ENCODE measurements at regions not wholly inside any gene's neighbourhood (a gene's known extent, or its start where the extent isn't known, plus 50 kb on each side); places are given as distances from the start of the nearest gene placed in this dataset.
"Not testable (repeated sequence)": the region's sequence is repeated elsewhere in the genome, so short reads cannot be mapped to it uniquely, and the experiment has no call there.

DNA sequence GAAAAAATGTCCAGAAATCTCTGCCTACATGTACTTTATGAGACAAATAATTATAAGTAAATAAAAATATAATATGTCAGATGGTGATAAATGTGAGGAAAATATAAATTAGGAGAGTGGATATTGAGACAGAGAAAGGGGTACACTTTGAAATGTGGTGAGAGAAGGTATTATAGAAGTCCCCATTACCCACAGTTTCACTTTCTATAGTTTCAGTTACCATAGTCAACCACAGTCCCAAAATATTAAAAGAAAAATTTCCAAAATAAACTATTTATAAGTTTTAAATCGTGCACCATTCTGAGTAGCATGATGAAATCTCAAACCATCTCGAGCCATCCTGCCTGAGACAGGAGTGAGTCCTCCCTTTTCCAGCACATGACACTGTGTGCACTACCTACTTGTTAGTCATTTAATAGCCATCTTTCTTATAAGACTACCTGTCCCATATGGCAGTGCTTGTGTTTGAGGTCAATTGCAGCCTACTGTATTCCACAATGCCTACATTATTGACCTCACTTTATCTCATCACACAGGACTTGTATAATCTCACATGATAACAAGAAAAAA lies 653.7 kb downstream of the DACH1 start:
- no peak for DNase-seq

DNA sequence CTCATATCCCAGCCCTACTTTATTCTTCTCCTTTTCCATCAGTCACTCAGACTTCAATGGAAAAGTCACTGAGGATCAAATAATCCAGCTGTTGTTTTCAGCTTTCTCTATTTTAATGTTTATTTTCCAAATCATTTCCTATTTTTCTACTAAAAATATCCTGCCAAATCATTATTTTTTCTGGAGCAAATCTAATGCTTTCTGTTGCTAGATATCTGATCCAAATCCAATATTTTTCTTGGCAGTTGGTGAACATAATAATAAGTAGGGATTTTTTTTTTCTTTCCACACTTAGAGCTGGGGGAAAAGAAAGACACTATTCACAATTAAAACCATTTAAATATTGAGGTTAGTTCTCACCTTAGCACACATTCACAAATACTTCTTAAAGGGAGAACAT lies 656.1 kb downstream of the DACH1 start:
- no peak for DNase-seq

DNA sequence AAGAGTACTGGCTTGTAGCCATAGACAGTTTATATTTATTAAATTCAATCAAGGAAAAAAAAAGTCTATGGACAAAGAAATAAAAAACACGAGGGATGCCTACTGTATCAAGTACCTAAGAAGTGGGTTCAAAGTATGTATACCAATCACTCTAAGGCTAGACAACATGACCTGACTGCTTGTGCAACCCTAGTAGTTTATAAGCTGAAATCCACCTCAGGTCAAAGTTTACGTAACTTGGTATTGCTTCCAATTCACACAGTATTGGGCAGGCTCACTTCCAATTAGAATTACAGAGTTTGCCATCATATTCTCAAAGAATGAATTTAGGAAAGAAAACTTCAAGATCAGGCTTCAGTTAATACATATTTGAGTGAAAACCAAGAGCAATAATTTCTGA lies 657.8 kb downstream of the DACH1 start:
- no peak for DNase-seq

DNA sequence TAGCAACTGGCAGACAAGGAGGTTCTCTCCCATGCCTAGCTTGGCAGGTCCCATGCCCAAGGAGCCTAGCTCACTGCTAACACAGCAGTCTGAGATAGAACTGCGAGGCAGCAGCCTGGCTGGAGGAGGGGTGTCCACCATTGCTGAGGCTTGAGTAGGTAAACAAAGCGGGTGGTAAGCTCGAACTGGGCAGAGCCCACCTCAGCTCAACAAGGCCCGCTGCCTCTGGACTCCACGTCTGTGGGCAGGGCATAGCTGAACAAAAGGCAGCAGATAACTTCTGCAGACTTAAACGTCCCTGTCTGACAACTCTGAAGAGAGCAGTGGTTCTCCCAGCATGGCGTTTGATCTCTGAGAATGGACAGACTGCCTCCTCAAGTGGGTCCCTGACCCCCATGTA lies 682.4 kb downstream of the DACH1 start:
- not testable (repeated sequence) for DNase-seq

DNA sequence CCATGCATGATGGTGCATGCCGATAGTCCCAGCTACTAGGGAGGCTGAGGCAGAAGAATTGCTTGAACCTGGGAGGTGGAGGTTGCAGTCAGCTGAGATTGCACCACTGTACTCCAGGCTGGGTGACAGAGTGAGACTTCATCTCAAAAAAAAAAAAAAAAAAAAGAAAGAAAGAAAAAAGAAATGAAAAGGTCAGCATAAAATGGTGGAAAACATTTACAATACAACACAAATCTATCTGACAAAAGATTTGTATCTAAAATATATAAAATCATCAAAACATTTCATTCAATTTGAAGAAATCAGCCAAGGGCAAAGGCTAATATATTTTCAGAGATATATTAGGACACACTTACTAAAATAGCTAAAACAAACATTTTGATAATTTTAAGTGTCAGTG lies 683.7 kb downstream of the DACH1 start:
- not testable (repeated sequence) for DNase-seq

DNA sequence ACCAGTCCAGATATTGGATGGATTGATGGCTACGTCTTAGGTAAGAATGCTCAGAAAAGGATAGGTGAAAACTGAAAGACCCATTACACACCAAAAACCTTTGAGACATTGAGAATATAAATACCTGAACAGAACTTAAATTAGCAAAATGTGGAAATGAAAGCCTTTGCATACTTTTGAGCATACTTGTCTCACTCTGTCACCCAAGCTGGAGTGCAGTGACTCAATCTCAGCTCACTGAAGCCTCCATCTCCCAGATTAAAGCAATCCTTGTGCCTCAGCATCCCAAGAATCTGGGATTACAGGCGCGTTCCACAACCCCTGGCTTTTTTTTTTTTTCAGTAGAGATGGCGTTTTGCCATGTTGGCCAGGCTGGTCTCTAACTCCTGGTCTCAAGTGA lies 695.3 kb downstream of the DACH1 start:
- DNase-seq, result no peak

DNA sequence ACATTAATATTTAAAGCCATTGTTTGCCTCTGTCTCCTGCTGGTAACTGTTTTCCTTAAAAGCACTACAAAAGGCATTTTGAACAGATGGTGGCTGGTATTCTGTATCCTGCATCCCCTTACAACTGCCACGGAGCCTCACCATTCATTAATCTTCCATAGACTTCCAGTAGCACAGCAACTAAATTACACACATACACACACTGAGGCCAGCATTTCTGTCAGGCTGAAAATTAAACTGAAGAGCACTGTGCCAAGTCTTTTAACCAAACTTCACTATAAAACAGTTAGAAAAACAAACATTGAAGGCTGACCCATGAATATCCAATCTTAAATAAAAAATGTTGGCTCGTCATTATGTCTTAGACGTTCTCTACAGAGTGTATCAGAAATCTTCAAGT lies 697.8 kb downstream of the DACH1 start:
- no peak for DNase-seq

DNA sequence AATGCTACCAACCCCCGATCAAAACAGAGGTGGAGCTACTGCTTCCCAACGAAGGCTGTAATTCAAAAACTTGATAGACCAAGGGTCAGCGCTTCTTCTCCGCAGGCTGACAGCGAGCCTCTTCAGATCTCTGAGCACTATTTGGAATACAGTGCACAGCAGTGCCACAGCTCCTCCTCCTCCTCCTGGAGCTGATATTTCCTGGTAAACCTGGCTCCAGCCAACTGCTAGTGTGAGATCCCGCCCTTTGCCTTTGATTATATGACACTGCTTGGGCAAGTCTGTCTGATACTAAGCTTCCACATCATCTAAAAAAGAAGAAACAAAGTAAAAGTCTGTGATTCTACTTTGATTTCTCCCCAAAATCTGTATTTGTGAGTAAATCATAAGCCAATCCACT lies 710.5 kb downstream of the DACH1 start:
- no peak for DNase-seq

DNA sequence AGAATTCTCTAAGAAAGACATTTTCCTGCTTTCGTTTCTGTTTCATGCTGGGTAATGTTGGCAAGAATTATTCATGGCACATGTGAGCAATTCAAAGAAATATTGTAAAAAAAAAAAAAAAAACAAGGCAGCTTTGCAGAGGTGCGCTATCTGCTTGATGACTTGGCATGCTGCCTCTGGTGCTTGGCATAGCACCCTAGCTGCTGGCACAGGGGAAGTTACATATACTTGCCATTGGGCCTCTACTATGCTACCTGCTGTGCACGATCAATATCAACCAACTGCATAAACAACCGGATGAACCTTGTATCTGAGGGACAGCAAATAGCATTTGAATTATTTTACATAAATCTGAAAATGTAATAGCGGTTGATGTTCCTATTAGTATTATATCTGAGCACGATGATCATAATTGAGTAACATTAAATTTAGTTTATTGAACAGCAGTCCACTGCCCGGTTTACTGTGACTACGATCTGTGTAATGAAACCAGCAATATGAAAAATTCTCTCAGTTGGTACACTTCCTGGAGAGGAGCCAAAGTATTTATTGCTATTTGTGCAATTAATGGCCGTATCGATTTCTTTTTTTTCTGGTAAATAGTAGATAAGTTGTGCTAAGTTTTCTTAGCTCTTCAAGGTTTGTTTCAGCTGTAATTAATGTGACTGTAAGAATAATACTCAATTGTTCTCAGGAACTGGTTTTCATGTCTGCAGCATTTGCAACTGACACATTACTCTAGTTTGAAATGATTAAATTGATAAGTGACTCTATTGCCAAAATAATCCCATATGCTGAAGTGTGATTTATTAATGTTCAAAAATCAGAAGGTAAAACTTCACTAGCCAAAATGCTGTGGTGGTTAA lies 717.3 kb downstream of the DACH1 start:
- DNase-seq, result no peak

DNA sequence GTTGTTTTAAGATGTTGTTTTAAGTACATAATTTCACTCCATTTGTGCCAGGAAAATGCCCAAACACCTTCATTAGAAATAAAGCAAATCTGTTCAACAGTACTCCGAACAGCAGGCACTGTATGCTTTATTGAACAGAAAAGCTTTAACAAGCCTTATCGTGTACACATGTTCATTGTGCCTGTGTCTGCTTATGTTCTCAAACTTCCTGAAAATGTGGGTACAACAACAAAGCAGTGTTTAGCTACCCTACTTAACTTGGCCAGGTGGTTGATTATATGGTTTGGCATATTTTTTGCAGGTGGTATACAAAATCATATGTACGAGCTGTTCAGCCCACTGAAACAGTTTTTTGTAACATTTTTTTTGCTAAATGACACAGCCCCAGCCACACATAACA lies 718.0 kb downstream of the DACH1 start:
- no peak for DNase-seq

DNA sequence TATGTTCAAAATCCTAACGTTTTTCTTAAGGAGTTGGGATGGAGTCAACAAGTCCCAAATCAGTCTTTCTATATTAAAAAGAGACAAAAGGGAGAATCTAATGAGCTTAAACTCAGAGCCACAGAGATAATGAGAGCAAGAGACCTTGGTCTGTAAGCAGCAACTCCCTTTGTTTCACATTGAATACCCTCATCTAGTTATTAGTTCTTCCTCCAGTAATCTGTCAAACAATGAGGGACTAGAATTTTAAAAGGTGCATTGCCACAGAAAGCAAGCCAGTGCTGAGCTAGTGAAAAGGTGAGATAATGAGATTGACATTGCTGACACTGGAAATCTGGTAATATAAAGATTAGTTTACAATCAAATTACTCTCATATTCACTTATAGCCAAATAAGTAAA lies 718.6 kb downstream of the DACH1 start:
- no peak for DNase-seq

DNA sequence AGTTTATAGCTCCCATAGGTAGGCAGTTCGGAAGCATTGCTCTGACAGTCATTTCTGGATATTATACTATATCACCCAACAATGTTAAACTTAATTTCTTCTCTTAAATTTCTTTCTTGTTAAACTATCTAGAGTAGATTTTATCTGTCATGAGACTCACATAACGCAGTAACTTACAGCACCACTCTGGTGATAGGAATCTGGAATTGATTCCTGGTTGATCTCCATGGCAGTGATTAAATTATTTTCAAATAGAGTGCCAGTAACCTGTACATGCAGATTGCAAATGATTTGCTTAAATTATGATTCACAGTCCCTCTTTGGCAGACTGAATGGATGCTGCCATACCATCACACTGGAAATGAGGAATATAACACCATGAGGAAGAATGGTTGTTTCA lies 722.1 kb downstream of the DACH1 start:
- DNase-seq, result no peak

DNA sequence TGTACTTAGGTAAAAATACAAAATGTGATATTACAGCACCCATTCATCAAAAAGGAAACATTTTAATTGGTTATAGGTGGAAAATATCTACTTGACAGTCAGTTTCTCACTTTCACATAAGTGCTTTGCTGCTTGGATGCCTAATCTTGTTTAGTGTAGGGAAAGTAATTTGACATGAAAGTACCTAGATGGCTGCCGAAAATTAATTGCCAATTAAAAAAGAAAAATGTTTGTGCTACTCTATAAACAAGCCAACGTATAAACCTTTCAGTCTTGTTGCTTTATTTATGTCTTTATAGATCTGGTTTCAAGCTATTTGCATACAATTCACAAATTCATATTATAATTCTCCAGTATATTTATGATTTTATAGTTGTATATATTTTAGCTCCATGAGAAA lies 729.9 kb downstream of the DACH1 start:
- DNase-seq, result no peak

DNA sequence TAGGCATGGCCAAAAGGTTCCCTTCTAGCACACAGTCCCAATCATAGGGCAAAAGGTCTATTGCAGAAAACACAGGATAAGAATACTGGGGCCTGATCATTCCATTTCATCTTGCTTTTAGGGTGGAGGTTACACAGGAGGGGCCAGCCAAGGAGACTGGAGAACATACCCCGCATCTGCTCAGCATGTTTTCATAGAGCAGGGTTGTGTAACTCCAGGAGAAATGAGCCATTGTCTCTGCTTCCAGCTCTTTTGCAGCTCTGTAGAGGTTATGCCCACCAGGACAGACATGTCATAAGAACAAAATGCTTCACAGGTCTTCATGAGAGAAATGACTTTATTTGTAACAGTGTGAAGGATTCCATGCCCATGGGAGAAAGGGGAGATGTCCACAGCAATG lies 742.8 kb downstream of the DACH1 start:
- no peak for DNase-seq

DNA sequence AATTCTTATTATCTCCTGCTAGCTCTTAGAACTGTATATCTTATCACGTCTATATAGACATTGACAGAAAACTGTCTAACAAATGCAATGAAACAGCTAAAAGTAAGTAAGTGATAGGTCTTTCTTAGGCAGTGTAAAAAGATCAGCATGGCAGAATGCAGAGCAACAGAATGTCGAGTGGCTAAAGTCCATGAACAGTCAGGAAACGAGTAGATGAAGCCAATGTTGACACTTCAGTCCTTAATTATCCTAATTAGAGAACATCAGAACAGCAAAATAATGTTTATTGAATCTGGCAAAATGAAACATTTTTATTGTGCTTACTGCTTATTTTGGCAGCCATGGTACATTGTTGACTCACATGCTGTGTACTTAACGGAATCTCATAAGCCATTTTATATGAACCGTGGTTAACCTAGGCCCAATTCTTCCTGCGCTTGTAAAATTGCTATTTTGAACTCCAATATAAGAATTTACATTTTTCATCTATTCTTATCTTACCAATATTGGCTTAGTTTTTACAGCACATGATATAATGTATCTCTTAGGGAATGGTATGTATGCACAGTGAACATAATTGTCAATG lies 748.1 kb downstream of the DACH1 start:
- no peak for DNase-seq

DNA sequence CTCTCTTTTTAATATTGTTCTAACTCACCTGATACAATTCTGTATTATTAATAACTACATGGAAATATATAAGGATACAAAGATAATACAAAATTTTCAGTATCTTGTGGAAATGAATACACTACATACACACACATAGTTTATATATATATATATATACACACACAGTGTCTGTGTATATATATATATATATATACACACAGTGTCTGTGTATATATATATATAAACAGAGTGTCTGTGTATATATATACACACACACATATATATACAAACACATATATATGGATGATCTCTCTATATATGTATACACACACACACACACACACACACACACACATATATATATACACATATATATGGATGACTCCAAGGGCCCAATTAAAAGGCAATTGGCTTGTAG lies 749.1 kb downstream of the DACH1 start:
- no peak for DNase-seq

DNA sequence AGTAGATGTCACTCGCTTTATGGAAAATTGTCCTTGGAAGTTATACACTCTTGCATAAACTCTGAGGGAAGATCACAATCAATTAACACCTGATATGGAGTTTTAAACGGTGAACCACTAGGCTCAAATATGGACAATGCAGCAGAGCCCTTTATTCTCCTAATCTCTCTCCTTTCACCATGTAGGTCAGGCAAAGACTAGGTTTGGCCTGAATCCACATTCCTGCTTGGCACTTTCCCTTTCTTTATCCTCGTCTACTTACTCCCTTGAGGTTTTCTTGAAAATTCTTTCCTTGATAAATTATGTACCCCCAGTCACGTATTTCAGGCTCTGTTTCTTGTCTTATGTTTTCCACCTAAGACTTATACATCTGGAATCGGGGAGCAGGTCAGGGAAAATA lies 751.7 kb downstream of the DACH1 start:
- no peak for DNase-seq

DNA sequence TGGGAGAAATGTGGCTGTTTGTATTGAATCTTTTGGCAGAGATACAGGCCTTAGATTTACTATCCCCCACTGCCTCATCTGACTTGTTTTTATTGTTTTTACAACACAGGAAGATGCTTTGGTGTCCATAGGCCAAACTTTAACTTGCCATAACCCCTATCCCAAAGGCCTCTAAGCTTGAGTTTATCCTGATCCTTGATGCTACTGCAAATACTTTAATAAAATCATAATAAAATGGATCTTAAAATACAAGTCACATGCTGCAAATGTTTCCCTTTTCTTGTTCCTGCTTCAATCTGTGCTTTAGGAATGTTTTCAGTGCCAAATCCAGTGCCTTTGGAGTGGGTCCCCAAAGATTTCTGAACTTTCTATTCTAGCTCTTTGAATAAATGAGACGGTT lies 770.6 kb downstream of the DACH1 start:
- no peak for DNase-seq

DNA sequence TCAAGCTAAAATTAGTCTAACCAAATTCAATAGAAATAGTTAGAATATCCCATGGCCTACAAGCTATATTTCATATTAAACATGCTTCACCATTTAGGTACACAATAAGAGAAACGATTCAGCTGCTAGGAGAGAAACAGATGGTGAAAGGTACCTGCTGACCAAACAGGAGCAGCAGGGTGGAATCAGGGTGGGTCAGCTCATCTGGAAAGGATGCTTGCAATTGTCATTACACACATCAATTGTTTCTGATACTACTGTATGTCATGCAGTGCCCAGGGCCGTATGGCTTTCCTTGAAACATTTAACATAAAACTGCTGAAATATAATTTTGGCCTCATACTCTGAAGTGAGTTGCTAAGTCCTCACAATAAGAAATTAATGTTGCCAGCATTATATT lies 776.0 kb downstream of the DACH1 start:
- DNase-seq, result no peak

DNA sequence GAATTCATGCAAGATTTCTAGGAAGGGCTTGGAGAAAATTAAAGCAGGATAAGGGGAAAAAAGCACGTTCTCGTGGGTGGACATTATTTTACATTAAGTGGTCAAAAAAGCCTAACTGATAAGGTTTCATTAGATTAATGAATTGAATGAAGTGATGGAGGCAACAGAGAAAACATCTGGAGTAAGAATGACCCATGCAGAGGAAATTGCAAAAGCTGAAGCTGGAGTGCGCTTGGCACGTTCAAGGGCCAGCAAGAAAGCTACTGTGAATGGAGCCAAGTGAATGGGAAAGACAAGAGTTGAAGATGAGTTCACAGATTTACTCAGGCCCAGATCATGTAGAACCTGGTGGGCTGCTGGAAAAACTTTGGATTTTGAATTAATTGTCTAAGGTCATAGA lies 777.9 kb downstream of the DACH1 start:
- no peak for DNase-seq

DNA sequence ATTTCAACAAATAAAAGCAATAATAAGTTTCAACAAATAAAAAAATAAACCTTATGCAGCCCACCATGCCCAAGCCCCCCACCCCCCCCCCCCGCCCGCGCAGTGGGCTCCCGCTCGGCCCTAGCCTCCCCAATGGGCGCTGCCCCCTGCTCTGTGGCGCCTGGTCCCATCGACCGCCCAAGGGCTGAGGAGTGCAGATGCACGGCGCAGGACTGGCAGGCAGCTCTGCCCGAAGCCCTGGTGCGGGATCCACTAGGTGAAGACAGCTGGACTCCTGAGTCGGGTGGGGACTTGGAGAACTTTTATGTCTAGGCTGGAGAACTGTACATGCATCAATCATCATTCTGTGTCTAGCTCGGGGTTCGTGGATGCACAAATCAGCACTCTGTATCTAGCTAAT lies 779.6 kb downstream of the DACH1 start:
- DNase-seq, result no peak

DNA sequence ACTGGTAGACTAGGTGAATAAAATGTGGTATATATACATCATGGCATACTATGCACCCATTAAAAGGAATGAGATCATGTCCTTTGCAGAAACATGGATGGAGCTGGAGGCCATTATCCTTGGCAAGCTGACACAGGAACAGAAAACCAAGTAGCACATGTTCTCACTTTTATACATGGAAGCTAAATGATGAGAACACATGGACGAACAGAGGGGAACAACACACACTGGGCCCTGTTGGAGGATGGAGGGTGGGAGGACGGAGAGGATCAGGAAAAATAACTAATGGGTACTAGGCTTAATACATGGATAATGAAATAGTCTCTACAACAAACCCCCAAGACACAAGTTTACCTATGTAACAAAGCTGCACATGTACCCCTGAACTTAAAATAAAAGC lies 780.0 kb downstream of the DACH1 start:
- DNase-seq, result no peak

DNA sequence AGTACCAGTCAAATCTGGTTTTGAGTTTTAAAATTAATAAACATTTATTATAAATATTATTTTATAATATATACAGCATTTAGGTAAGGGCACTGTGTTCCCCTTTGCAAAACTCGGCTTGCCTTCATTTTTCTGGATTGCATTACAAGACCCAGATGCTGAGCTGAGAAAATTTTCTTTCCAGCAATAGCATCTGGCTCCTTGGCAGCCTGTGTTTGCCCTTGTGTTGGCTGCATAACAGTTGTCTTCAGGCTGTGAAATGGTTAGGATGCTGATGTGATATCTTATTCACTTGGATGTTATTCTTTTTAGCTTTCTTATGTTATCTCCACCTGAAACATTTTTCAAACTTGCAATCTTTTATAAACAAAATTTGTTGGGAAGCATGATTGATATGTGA lies 784.4 kb downstream of the DACH1 start:
- DNase-seq, result no peak

DNA sequence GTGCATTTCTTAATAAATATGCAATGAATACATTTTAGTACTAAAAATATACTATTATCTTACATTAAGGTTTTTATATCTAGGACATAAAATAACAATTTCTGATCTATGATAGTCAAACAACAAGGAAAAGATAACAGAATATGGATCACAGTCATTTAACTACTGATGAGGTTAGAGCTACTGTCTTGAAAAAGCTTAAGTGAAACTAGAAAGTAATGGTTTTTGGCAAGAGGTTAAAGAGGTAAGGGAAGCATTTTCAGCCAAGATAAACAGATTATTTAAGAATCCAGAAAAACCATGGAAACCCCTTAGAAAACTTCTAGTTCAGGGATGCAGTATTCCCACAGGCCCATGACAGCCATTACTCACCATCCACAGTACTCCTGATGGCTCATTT lies 787.4 kb downstream of the DACH1 start:
- no peak for DNase-seq

DNA sequence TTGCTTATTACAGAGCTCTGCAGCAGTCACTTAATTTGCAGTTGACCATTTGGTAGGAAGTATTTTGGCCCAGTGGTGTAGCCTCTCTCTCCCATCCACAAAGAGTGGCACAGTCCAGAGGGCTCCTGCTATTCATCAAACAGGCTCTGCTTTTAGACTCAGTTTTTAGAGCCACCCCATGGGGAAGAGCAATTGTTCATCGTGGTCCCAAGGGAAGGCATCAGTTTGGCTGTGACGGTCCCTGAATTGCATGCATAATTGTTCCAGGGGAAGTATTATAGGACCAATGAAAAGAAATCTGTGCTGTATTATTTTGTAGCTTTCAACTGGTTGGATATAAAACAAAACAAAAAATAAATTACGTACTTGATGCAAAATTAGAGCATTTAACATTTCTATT lies 799.0 kb downstream of the DACH1 start:
- DNase-seq, result no peak
